Tibial artery (tissue), 4 donors: ENCODE measurements at regions not wholly inside any gene's neighbourhood (a gene's known extent, or its start where the extent isn't known, plus 50 kb on each side); places are given as distances from the start of the nearest gene placed in this dataset.

Experiments used
- DNase-seq, 2 donors: peaks; one replicate each; pipeline ENCODE4 v3.0.0-alpha.2; 2019
- H3K27ac ChIP-seq, 2 donors: fragments of 200-600 bp; sonication (generic) in 1 of 2; 1 replicate in 1 of 2; 2 replicates in 1 of 2; pipeline ENCODE4 v1.5.1; 2018 to 2019; ENCODE audit warnings: mild to moderate bottlenecking in 1 of 2
- H3K27me3 ChIP-seq, 2 donors: fragments of 200-600 bp; sonication (generic) in 1 of 2; one replicate each; pipeline versions ENCODE4 v1.5.1 to v1.6.0; 2016 to 2019
- H3K36me3 ChIP-seq, 3 donors: fragments of 200-600 bp; sonication (generic) in 2 of 3; one replicate each; pipeline ENCODE4 v1.5.1; 2016 to 2019; ENCODE audit warnings: mild to moderate bottlenecking in 2 of 3
- H3K4me1 ChIP-seq, 4 donors: fragments of 200-600 bp; sonication (generic) in 2 of 4; 1 replicate in 3 of 4; 2 replicates in 1 of 4; pipeline ENCODE4 v1.5.1; 2016 to 2019
- H3K4me3 ChIP-seq, 2 donors: fragments of 200-600 bp; sonication (generic) in 1 of 2; 1 replicate in 1 of 2; 2 replicates in 1 of 2; pipeline ENCODE4 v1.5.1; 2018 to 2019; ENCODE audit warnings: mild to moderate bottlenecking in 2 of 2
- H3K9me3 ChIP-seq, 3 donors: fragments of 200-600 bp; sonication (generic) in 1 of 3; one replicate each; pipeline ENCODE4 v1.5.1; 2016 to 2019
- intact Hi-C: fragments of 100-400 bp; cut with DNase I; formaldehyde crosslinking; loops from one replicate; pipeline ENCODE4 v1.15.0; 2023; ENCODE audit warnings: low total_unique reads
- TF ChIP-seq, protein P1 (sequence below), 2 experiments: fragments of 200-600 bp in 1 of 2; fragments of 450-650 bp in 1 of 2; IDR thresholded peaks; one replicate each; pipeline ENCODE4 v1.5.1; 2017 to 2019; ENCODE audit warnings: antibody characterized with exemption in 2 of 2, mild to moderate bottlenecking in 1 of 2, moderate library complexity in 1 of 2

DNA sequence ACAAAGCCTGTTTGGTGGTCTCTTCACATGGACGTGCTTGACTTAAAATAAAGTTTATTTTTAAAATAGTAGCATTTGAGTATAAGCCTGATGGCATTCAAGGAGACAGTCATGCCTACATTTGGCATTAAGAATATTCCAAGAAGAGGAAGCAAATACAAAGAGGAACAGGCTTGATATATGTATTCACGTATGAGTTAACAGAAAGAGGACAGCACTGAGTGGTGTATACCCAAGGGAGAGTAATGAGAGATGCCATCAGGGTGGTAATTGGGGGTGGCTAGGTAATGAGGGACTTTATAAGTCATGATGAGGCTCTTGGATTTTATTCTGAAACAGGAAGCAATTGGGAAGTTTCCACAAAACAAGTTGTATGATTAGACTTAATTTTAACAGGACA, 363.3 kb downstream of the SEMA3D start:
- Histone ChIP-seq H3K27me3 (no peaks in the 10 kb centered on the region), H3K9me3 (no peaks in the 10 kb centered on the region), H3K36me3 (no peaks in the 10 kb centered on the region), H3K4me1 (peaks cover 0 to 12% (median 0%) of the 10 kb centered on the region in 4 donors), H3K27ac (no peak overlapping the region), H3K4me3 (no peak overlapping the region)
- TF ChIP-seq, protein P1, sequence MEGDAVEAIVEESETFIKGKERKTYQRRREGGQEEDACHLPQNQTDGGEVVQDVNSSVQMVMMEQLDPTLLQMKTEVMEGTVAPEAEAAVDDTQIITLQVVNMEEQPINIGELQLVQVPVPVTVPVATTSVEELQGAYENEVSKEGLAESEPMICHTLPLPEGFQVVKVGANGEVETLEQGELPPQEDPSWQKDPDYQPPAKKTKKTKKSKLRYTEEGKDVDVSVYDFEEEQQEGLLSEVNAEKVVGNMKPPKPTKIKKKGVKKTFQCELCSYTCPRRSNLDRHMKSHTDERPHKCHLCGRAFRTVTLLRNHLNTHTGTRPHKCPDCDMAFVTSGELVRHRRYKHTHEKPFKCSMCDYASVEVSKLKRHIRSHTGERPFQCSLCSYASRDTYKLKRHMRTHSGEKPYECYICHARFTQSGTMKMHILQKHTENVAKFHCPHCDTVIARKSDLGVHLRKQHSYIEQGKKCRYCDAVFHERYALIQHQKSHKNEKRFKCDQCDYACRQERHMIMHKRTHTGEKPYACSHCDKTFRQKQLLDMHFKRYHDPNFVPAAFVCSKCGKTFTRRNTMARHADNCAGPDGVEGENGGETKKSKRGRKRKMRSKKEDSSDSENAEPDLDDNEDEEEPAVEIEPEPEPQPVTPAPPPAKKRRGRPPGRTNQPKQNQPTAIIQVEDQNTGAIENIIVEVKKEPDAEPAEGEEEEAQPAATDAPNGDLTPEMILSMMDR (IDR thresholded peaks at IDR 0.05), result no peak
- intact Hi-C loops, result no loop called here
- DNase-seq, result no peak

DNA sequence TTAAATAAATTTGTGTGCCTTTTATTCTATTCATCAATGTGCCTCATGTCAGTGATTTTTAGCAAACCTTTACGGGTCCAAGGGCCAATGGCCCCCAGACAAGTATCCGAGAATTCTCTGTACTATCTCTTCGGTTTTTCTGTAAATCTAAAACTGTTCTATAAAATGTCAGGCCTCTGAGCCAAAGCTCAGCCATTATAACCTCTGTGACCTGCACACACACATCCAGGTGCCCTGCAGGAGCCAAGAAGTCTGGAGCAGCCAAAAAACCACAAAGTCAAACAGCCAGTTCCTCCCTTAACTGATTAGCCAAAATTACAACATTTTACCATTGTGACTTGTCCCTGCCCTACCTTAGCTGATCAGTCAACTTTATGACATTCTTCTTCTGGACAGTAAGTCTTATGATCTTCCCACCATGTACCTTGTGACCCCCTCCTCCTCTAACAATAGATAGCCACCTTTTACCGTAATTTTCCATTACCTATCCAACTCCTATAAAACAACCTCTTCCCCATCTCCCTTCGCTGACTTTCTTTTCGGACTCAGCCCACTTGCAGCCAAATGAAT, 363.8 kb downstream of the SEMA3D start:
- TF ChIP-seq, protein P1 (IDR thresholded peaks at IDR 0.05), result no peak
- peaks cover 0 to 12% (median 0%) of the 10 kb centered on the region in 4 donors for H3K4me1 ChIP-seq
- intact Hi-C loops, result no loop called here
- no peak overlapping the region for H3K27ac ChIP-seq
- H3K36me3 ChIP-seq, result no peaks in the 10 kb centered on the region
- no peaks in the 10 kb centered on the region for H3K27me3 ChIP-seq
- no peak overlapping the region for H3K4me3 ChIP-seq
- DNase-seq, result no peak
- no peaks in the 10 kb centered on the region for H3K9me3 ChIP-seq

DNA sequence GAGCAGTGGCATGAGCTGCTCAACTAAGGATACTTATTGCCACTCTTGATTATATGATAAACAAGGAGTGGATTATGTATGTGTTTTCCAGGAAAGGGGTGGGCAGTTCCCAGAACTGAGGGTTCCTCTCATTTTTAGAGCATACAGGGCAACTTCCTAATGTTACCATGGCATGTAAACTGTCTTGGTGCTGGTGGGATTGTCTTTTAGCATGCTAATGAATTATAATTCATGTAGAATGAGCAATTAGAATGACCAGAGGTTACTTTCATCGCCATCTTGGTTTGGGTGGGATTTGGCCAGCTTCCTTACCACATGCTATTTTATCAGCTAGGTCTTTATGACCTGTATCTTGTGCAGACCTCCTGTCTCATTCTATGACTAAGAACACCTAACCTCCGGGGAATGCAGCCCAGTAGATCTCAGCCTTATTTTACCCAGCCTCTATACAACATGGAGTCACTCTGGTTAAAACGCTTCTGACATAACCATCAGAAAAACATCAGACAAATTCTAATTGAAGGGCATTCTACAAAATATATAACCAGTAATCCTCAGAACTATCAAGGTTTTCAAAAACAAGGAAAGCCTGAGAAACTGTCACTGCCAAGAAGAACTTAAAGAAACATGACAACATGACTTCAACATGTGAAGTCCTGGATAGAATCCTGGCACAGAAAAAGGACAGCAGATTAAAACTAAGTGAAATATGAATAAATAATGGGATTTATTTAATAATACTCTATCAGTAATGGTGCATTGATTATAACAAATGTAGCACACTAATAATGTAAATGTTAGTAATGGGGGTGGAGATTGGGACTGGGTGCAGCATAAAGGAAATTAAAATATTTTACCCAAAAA, 365.0 kb downstream of the SEMA3D start:
- intact Hi-C loops, result no loop called here
- TF ChIP-seq, protein P1 (IDR thresholded peaks at IDR 0.05), result no peak
- Histone ChIP-seq H3K27ac (no peak overlapping the region), H3K36me3 (no peaks in the 10 kb centered on the region), H3K27me3 (no peaks in the 10 kb centered on the region), H3K9me3 (no peaks in the 10 kb centered on the region), H3K4me1 (peaks cover 0 to 12% (median 0%) of the 10 kb centered on the region in 4 donors), H3K4me3 (no peak overlapping the region)
- DNase-seq, result no peak

DNA sequence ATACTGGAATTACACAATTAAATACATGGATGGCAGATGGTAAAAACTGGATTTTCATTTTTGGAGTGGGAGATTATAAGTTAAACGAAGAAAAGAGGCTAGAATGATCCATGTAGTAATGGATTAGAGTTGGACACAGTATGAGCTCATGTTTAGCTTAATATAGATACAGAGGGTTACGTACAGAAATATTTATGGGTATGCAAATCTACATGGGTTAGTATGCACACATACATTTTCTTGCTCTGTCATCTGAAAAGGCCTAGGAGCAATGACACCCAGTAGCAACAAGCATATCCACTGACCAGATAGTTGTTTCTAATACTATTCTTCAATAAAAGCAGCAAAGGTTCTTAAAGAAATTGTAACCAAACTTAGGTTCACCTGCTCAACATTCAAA, 366.4 kb downstream of the SEMA3D start:
- no peak overlapping the region for H3K27ac ChIP-seq
- peaks cover 0 to 12% (median 0%) of the 10 kb centered on the region in 4 donors for H3K4me1 ChIP-seq
- H3K9me3 ChIP-seq, result no peaks in the 10 kb centered on the region
- TF ChIP-seq, protein P1 (IDR thresholded peaks at IDR 0.05), result no peak
- no peaks in the 10 kb centered on the region for H3K36me3 ChIP-seq
- DNase-seq, result no peak
- H3K4me3 ChIP-seq, result no peak overlapping the region
- H3K27me3 ChIP-seq, result no peaks in the 10 kb centered on the region
- intact Hi-C loops, result no loop called here

DNA sequence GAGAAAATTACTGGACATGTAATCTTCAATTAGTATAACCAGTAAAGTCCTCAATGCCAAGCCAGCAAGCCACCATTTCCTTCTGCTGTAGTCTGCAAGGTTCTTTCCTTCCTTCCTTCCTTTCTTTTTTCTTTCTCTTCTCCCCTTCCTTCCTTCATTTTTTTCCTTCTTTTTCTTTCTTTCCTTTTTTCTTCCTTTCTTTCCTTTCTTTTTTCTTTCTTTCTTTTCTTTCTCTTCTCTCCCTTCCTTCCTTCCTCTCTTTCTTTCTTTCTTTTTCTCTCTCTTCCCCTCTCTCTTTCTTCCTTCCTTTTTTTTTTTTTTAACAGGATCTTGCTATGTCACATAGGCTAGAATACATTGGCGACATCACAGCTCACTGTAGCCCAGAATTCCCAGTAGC, 369.8 kb downstream of the SEMA3D start:
- H3K9me3 ChIP-seq, result no peaks in the 10 kb centered on the region
- intact Hi-C loops, result no loop called here
- H3K36me3 ChIP-seq, result no peaks in the 10 kb centered on the region
- no peak overlapping the region for H3K4me3 ChIP-seq
- H3K4me1 ChIP-seq, result peaks cover 0 to 21% (median under 1%) of the 10 kb centered on the region in 4 donors
- DNase-seq, result no peak
- no peaks in the 10 kb centered on the region for H3K27me3 ChIP-seq
- TF ChIP-seq, protein P1 (IDR thresholded peaks at IDR 0.05), result no peak
- no peak overlapping the region for H3K27ac ChIP-seq
